ENCODE measurements at regions not wholly inside any gene's neighbourhood (a gene's known extent, or its start where the extent isn't known, plus 50 kb on each side); places are given as distances from the start of the nearest gene placed in this dataset.
"Not testable (repeated sequence)": the region's sequence is repeated elsewhere in the genome, so short reads cannot be mapped to it uniquely, and the experiment has no call there.

GRCh38 chr11:105357146-105357545 lies 217.6 kb upstream of the CARD18 start:
- intact Hi-C loops (cut with micrococcal nuclease), result no loop called here
- POLR2A ChIA-PET, result no interaction called here

GRCh38 chr11:105349867-105350266 lies 210.3 kb upstream of the CARD18 start:
- POLR2A ChIA-PET, result not testable (repeated sequence)

More at GRCh38 chr11:105357146-105357545, 217.6 kb upstream of the CARD18 start:
- Mint-ChIP-seq H3K36me3 (no peaks in the 10 kb centered on the region), H3K4me3 (no peak overlapping the region), H3K4me1 (ENCODE audit: low read depth) (no peaks in the 10 kb centered on the region), H3K9me3 (no peaks in the 10 kb centered on the region), H3K27me3 (peaks cover 7% of the 10 kb centered on the region), H3K27ac (no peak overlapping the region)
- CTCF ChIA-PET, result no interaction called here
- no peak for DNase-seq

GRCh38 chr11:105344938-105345337 lies 205.4 kb upstream of the CARD18 start:
- Mint-ChIP-seq H3K4me3 (no peak overlapping the region), H3K9me3 (peaks cover 6% of the 10 kb centered on the region), H3K36me3 (no peaks in the 10 kb centered on the region), H3K4me1 (ENCODE audit: low read depth) (no peaks in the 10 kb centered on the region), H3K27me3 (no peaks in the 10 kb centered on the region), H3K27ac (no peak overlapping the region)
- ChIA-PET POLR2A (no interaction called here), CTCF (no interaction called here)
- DNase-seq, result no peak
- intact Hi-C loops (cut with micrococcal nuclease), result no loop called here

More at GRCh38 chr11:105349867-105350266, 210.3 kb upstream of the CARD18 start:
- DNase-seq; H3K4me3 Mint-ChIP-seq; intact Hi-C loops (cut with micrococcal nuclease); H3K4me1 Mint-ChIP-seq (ENCODE audit: low read depth); H3K9me3 Mint-ChIP-seq; CTCF ChIA-PET; H3K27ac Mint-ChIP-seq; H3K36me3 Mint-ChIP-seq; H3K27me3 Mint-ChIP-seq: not testable (repeated sequence)

GRCh38 chr11:105334025-105334714 lies 194.6 kb upstream of the CARD18 start:
- intact Hi-C loops (cut with micrococcal nuclease), result no loop called here
- H3K4me3 Mint-ChIP-seq, result no peak overlapping the region
- H3K4me1 Mint-ChIP-seq (ENCODE audit: low read depth), result no peaks in the 10 kb centered on the region
- no peaks in the 10 kb centered on the region for H3K36me3 Mint-ChIP-seq
- peaks cover 3% of the 10 kb centered on the region for H3K27me3 Mint-ChIP-seq
- POLR2A ChIA-PET, result no interaction called here
- H3K27ac Mint-ChIP-seq, result no peak overlapping the region
- CTCF ChIA-PET, result no interaction called here
- peaks cover 9% of the 10 kb centered on the region for H3K9me3 Mint-ChIP-seq
- DNase-seq, result no peak

- Mint-ChIP-seq H3K9me3 (peaks cover 9% of the 10 kb centered on the region), H3K36me3 (no peaks in the 10 kb centered on the region), H3K27me3 (peaks cover 3% of the 10 kb centered on the region), H3K4me3 (no peak overlapping the region), H3K4me1 (ENCODE audit: low read depth) (no peaks in the 10 kb centered on the region), H3K27ac (no peak overlapping the region)
- POLR2A ChIA-PET, result no interaction called here
- DNase-seq, result no peak
- CTCF ChIA-PET, result no interaction called here
- intact Hi-C loops (cut with micrococcal nuclease), result no loop called here
Measured at GRCh38 chr11:105333153-105333552, 193.6 kb upstream of the CARD18 start.

- H3K4me1 Mint-ChIP-seq (ENCODE audit: low read depth), result no peaks in the 10 kb centered on the region
- intact Hi-C loops (cut with micrococcal nuclease), result no loop called here
- no peaks in the 10 kb centered on the region for H3K36me3 Mint-ChIP-seq
- no peak overlapping the region for H3K4me3 Mint-ChIP-seq
- ChIA-PET CTCF (no interaction called here), POLR2A (no interaction called here)
- H3K27me3 Mint-ChIP-seq, result peaks cover 3% of the 10 kb centered on the region
- no peak overlapping the region for H3K27ac Mint-ChIP-seq
- H3K9me3 Mint-ChIP-seq, result peaks cover 8% of the 10 kb centered on the region
- DNase-seq, result no peak
Measured at GRCh38 chr11:105332171-105332570, 192.6 kb upstream of the CARD18 start.

- no peak overlapping the region for H3K4me3 Mint-ChIP-seq
- no peaks in the 10 kb centered on the region for H3K4me1 Mint-ChIP-seq (ENCODE audit: low read depth)
- no peak for DNase-seq
- intact Hi-C loops (cut with micrococcal nuclease), result no loop called here
- H3K9me3 Mint-ChIP-seq, result no peaks in the 10 kb centered on the region
- POLR2A ChIA-PET, result no interaction called here
- H3K27me3 Mint-ChIP-seq, result no peaks in the 10 kb centered on the region
- no peak overlapping the region for H3K27ac Mint-ChIP-seq
- no peaks in the 10 kb centered on the region for H3K36me3 Mint-ChIP-seq
- CTCF ChIA-PET, result no interaction called here
Measured at GRCh38 chr11:105328061-105328460, 188.5 kb upstream of the CARD18 start.

- no peak overlapping the region for H3K27ac Mint-ChIP-seq
- ChIA-PET CTCF (no interaction called here), POLR2A (no interaction called here)
- no peaks in the 10 kb centered on the region for H3K36me3 Mint-ChIP-seq
- H3K4me3 Mint-ChIP-seq, result no peak overlapping the region
- no peak for DNase-seq
- intact Hi-C loops (cut with micrococcal nuclease), result no loop called here
- peaks cover 4% of the 10 kb centered on the region for H3K27me3 Mint-ChIP-seq
- H3K4me1 Mint-ChIP-seq (ENCODE audit: low read depth), result no peaks in the 10 kb centered on the region
- H3K9me3 Mint-ChIP-seq, result no peaks in the 10 kb centered on the region
Measured at GRCh38 chr11:105324156-105324555, 184.6 kb upstream of the CARD18 start.

- H3K4me1 Mint-ChIP-seq (ENCODE audit: low read depth), result no peaks in the 10 kb centered on the region
- H3K4me3 Mint-ChIP-seq, result no peak overlapping the region
- peaks cover 5% of the 10 kb centered on the region for H3K27me3 Mint-ChIP-seq
- no peak overlapping the region for H3K27ac Mint-ChIP-seq
- intact Hi-C loops (cut with micrococcal nuclease), result no loop called here
- POLR2A ChIA-PET, result no interaction called here
- DNase-seq, result no peak
- no peaks in the 10 kb centered on the region for H3K9me3 Mint-ChIP-seq
- CTCF ChIA-PET, result no interaction called here
- no peaks in the 10 kb centered on the region for H3K36me3 Mint-ChIP-seq
Measured at GRCh38 chr11:105321696-105322095, 182.1 kb upstream of the CARD18 start.

GRCh38 chr11:105315287-105315686 lies 175.7 kb upstream of the CARD18 start:
- no peak for DNase-seq
- no peak overlapping the region for H3K4me3 Mint-ChIP-seq
- POLR2A ChIA-PET, result no interaction called here
- H3K27me3 Mint-ChIP-seq, result peaks cover 1% of the 10 kb centered on the region
- CTCF ChIA-PET, result no interaction called here
- H3K36me3 Mint-ChIP-seq, result no peaks in the 10 kb centered on the region
- no peak overlapping the region for H3K27ac Mint-ChIP-seq
- intact Hi-C loops (cut with micrococcal nuclease), result no loop called here
- no peaks in the 10 kb centered on the region for H3K9me3 Mint-ChIP-seq
- no peaks in the 10 kb centered on the region for H3K4me1 Mint-ChIP-seq (ENCODE audit: low read depth)

- no peak overlapping the region for H3K4me3 Mint-ChIP-seq
- intact Hi-C loops (cut with micrococcal nuclease), result no loop called here
Measured at GRCh38 chr11:105312266-105312665, 172.7 kb upstream of the CARD18 start.

GRCh38 chr11:105298630-105299029 lies 159.1 kb upstream of the CARD18 start:
- Mint-ChIP-seq H3K4me3 (no peak overlapping the region), H3K4me1 (ENCODE audit: low read depth) (peaks cover 24% of the 10 kb centered on the region), H3K9me3 (peaks cover 4% of the 10 kb centered on the region), H3K27me3 (peaks cover 1% of the 10 kb centered on the region), H3K27ac (no peak overlapping the region), H3K36me3 (no peaks in the 10 kb centered on the region)
- POLR2A ChIA-PET, result no interaction called here
- intact Hi-C loops (cut with micrococcal nuclease), result loop anchor here (5.0 to 10.0 kb wide), 3 partner anchors 191 to 334 kb away; partner anchors contain the start of genes CASP1 and CASP4
- no peak for DNase-seq
- CTCF ChIA-PET, result no interaction called here

More at GRCh38 chr11:105312266-105312665, 172.7 kb upstream of the CARD18 start:
- Mint-ChIP-seq H3K9me3 (no peaks in the 10 kb centered on the region), H3K27ac (no peak overlapping the region), H3K4me1 (ENCODE audit: low read depth) (no peaks in the 10 kb centered on the region), H3K36me3 (no peaks in the 10 kb centered on the region), H3K27me3 (no peaks in the 10 kb centered on the region)
- CTCF ChIA-PET, result no interaction called here
- POLR2A ChIA-PET, result no interaction called here
- no peak for DNase-seq

GRCh38 chr11:105298174-105298573 lies 158.6 kb upstream of the CARD18 start:
- H3K36me3 Mint-ChIP-seq, result no peaks in the 10 kb centered on the region
- ChIA-PET CTCF (no interaction called here), POLR2A (no interaction called here)
- H3K9me3 Mint-ChIP-seq, result peaks cover 4% of the 10 kb centered on the region
- intact Hi-C loops (cut with micrococcal nuclease), result loop anchor here (5.0 to 10.0 kb wide), 3 partner anchors 191 to 333 kb away; partner anchors contain the start of genes CASP1 and CASP4
- no peak overlapping the region for H3K27ac Mint-ChIP-seq
- peaks cover 1% of the 10 kb centered on the region for H3K27me3 Mint-ChIP-seq
- DNase-seq, result no peak
- H3K4me1 Mint-ChIP-seq (ENCODE audit: low read depth), result peaks cover 24% of the 10 kb centered on the region
- no peak overlapping the region for H3K4me3 Mint-ChIP-seq
